Fibroblast of mammary gland (primary cell): ENCODE measurements at regions not wholly inside any gene's neighbourhood (a gene's known extent, or its start where the extent isn't known, plus 50 kb on each side); places are given as distances from the start of the nearest gene placed in this dataset.

Experiments used
- DNase-seq: peaks from one replicate; pipeline ENCODE4 v3.0.0-alpha.2; 2010; ENCODE audit warnings: low read depth
- H3K4me3 ChIP-seq: 2 replicates; pipeline ENCODE4 v1.5.1; 2011; ENCODE audit warnings: low read depth, mild to moderate bottlenecking, low read length, moderate library complexity; ENCODE audit not compliant: control insufficient read depth
- TF ChIP-seq, protein P1 (sequence below): conservative IDR thresholded peaks from 2 replicates; pipeline ENCODE4 v1.5.1; 2011; ENCODE audit warnings: low read depth, low read length, inconsistent platforms; ENCODE audit not compliant: control insufficient read depth, insufficient read depth

GRCh38 chr15:61659566-61660190 lies 400.6 kb downstream of the VPS13C start:
- H3K4me3 ChIP-seq: no peak overlapping the region
- TF ChIP-seq, protein P1, sequence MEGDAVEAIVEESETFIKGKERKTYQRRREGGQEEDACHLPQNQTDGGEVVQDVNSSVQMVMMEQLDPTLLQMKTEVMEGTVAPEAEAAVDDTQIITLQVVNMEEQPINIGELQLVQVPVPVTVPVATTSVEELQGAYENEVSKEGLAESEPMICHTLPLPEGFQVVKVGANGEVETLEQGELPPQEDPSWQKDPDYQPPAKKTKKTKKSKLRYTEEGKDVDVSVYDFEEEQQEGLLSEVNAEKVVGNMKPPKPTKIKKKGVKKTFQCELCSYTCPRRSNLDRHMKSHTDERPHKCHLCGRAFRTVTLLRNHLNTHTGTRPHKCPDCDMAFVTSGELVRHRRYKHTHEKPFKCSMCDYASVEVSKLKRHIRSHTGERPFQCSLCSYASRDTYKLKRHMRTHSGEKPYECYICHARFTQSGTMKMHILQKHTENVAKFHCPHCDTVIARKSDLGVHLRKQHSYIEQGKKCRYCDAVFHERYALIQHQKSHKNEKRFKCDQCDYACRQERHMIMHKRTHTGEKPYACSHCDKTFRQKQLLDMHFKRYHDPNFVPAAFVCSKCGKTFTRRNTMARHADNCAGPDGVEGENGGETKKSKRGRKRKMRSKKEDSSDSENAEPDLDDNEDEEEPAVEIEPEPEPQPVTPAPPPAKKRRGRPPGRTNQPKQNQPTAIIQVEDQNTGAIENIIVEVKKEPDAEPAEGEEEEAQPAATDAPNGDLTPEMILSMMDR: no peak
- DNase-seq: peak; percentile 88

DNA sequence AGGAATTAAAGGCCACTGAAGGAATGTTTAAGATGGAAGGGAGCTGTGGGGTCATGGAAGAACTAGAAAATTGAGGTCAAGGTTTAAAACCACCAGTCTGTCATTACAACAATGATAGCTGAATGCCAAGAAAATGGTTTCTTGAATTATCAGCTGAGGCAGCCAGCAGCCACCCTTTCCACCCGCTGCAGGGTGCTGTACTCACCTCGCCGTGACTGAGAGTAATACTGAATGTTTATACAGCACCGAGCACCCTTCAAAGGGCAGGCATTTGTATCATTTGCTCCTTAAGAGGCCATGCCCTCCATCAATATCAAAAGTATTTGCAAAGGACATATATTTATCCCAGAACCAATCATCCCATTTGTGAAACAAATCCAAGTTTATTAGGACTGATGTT lies 402.8 kb downstream of the VPS13C start:
- DNase-seq: no peak
- TF ChIP-seq, protein P1: no peak
- H3K4me3 ChIP-seq: no peak overlapping the region

DNA sequence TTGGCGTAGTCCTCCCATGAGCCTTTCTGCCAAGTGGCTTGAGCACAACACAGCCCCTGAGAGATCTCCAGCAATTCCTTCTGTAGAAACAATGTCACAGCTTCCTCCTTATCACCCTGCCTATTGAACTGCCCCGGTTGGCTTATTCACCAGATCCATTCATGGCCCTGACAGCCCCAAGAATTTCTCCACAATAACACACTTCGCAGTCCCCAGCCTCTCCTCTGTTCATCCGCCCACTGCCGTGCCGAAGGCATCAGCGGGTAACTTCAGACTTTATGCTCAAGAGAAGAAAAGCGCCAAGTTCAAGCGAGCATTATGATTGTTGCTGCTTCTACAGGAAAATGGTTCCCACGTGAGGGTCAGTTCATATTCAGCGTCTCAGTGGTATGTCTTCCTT lies 403.9 kb downstream of the VPS13C start:
- DNase-seq: no peak
- H3K4me3 ChIP-seq: no peak overlapping the region
- TF ChIP-seq, protein P1: no peak

DNA sequence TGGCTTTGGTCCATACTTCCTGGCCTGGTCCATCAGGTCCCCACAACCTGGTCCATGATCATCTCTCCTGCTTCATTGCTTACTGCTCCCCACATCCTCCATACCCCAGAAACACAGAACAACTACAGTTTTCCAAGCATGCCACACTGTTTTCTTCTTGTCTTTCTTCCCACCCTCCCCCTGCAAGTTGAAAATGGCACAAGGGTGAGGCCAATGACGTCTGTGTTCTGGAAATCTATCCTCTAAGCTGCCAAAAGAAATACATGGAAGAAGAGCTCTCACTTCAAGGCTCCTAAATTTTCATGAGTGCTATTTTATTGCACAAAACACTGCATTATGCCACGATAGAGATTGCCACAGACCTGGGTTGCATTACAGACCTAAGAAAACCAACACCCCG lies 404.4 kb downstream of the VPS13C start:
- no peak overlapping the region for H3K4me3 ChIP-seq
- TF ChIP-seq, protein P1: no peak
- peak; percentile 62 for DNase-seq

- no peak overlapping the region for H3K4me3 ChIP-seq
- TF ChIP-seq, protein P1: no peak
- DNase-seq: peak; percentile 55
These were observed 405.3 kb downstream of the VPS13C start for GRCh38 chr15:61654918-61655317.

DNA sequence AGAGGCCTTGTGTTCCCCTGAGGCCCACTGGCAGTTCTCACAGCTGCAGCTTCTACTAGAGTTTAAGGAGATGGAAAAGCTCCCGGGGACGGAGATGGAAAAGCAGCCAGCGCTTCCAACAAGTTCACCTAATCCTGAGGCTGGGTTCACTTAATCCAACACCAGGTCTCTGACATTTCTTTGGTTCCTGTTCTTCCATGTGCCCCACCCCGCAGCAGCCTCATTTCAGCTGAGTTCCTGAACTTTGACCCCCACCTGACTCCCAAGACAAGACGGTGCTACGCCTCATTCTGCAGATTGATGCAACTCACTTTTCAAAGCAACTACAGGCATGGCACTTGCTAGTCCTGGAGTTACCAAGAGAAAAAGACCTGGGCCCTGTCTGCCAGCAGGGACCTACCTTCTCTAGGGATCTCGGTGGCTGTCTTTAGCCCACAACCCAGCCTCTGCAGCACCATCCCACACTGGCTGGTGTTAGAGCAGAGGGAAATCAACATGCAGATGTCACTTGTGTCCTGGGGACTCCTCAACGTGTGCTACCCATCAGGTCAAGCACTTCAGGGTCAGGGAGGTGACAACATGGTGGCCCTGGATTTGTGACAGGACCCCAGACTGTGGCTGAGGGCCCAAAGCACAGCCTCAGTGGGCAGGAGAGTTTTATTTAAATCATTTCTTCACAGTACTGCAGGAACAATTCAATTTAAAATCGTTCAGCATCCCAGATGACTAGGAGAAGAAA lies 406.1 kb downstream of the VPS13C start:
- TF ChIP-seq, protein P1: no peak
- no peak overlapping the region for H3K4me3 ChIP-seq
- DNase-seq: no peak
